MM.1S (cell line): ENCODE measurements at regions not wholly inside any gene's neighbourhood (a gene's known extent, or its start where the extent isn't known, plus 50 kb on each side); places are given as distances from the start of the nearest gene placed in this dataset.

Experiments
- DNase-seq: peaks from one replicate; pipeline ENCODE4 v3.0.0-alpha.2; 2015
- H2AFZ ChIP-seq: fragments of 300-600 bp; sonication (generic); 2 replicates; pipeline ENCODE4 v1.6.0; 2016; ENCODE audit warnings: antibody characterized with exemption, low read length
- H3F3A ChIP-seq: fragments of 300-600 bp; sonication (generic); 2 replicates; pipeline ENCODE4 v1.6.1; 2016; ENCODE audit warnings: mild to moderate bottlenecking, antibody characterized with exemption, low read length, moderate library complexity, mixed read lengths; ENCODE audit not compliant: insufficient read depth
- H3K27ac ChIP-seq: fragments of 300-600 bp; sonication (generic); 2 replicates; pipeline ENCODE4 v1.5.1; 2016; ENCODE audit warnings: mild to moderate bottlenecking, low read length
- H3K27me3 ChIP-seq: fragments of 300-600 bp; sonication (generic); replicated peaks from 2 replicates; pipeline ENCODE4 v1.6.0; 2016; ENCODE audit warnings: low read length; ENCODE audit not compliant: insufficient read depth
- H3K36me3 ChIP-seq: fragments of 300-600 bp; sonication (generic); replicated peaks from 2 replicates; pipeline ENCODE4 v1.6.1; 2016; ENCODE audit warnings: mild to moderate bottlenecking, low read length, mixed read lengths; ENCODE audit not compliant: insufficient read depth
- H3K4me1 ChIP-seq: fragments of 300-600 bp; sonication (generic); 2 replicates; pipeline ENCODE4 v1.6.1; 2016; ENCODE audit warnings: low read length, mixed read lengths
- H3K4me2 ChIP-seq: fragments of 300-600 bp; sonication (generic); 2 replicates; pipeline ENCODE4 v1.6.0; 2016; ENCODE audit warnings: low read depth, low read length
- H3K4me3 ChIP-seq: fragments of 300-600 bp; sonication (generic); 2 replicates; pipeline ENCODE4 v1.5.1; 2016; ENCODE audit warnings: low read length, mixed read lengths
- H3K79me2 ChIP-seq: fragments of 300-600 bp; sonication (generic); 2 replicates; pipeline ENCODE4 v1.6.1; 2016; ENCODE audit warnings: mixed run types, low read length, mixed read lengths
- H3K9ac ChIP-seq: fragments of 300-600 bp; sonication (generic); 2 replicates; pipeline ENCODE4 v1.6.1; 2016; ENCODE audit warnings: low read length, mixed read lengths
- H3K9me2 ChIP-seq: fragments of 300-600 bp; sonication (generic); replicated peaks from 2 replicates; pipeline ENCODE4 v1.6.1; 2016; ENCODE audit warnings: mild to moderate bottlenecking, low read length, mixed read lengths; ENCODE audit not compliant: insufficient read depth
- H3K9me3 ChIP-seq: fragments of 300-600 bp; sonication (generic); replicated peaks from 2 replicates; pipeline ENCODE4 v1.6.1; 2016; ENCODE audit warnings: mild to moderate bottlenecking, low read length, mixed read lengths; ENCODE audit not compliant: insufficient read depth
- H4K20me1 ChIP-seq: fragments of 300-600 bp; sonication (generic); 2 replicates; pipeline ENCODE4 v1.6.1; 2016; ENCODE audit warnings: mild to moderate bottlenecking, low read length, moderate library complexity, mixed read lengths; ENCODE audit not compliant: insufficient read depth
- CTCF ChIP-seq: fragments of 300-600 bp; sonication (generic); IDR thresholded peaks from 2 replicates; pipeline ENCODE4 v1.5.1; 2016; ENCODE audit warnings: antibody characterized with exemption, low read length, mixed read lengths
- EZH2 ChIP-seq: fragments of 300-600 bp; sonication (generic); optimal IDR thresholded peaks from 2 replicates; pipeline ENCODE3; 2017; ENCODE audit warnings: low read depth, mild to moderate bottlenecking, antibody characterized with exemption, low read length, mixed read lengths
- EZH2phosphoT487 ChIP-seq: fragments of 300-600 bp; sonication (generic); IDR thresholded peaks from 2 replicates; pipeline ENCODE4 v1.6.1; 2018; ENCODE audit warnings: antibody characterized with exemption, low read length

DNA sequence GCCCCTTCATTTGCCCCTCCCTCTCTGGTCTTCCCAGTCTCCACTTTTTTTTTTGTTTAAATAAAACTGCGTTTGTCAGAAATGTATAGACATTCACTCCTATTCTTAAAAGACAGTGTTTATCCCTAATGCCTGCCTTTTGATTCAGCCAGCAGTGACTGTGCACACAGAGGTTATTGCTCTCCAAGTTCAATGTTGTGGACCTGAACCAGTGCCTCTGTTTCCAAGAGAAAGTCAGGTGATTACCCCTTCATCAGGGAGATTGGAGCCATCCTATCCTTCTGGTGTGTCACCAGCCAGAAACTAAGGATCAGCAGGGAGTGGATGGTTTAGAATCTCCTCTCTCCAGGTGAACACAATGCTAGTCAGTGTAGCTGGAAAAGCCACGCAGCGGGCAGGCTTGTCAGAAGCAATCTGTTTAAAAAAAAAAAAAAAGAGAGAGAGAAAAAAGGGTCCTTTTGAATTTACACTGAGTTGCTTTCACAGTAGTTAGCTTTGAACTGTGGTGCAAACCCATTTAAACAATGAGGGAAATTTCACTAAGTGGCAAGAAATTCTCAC, 167.5 kb upstream of the DMRT1 start:
- H3K27me3 ChIP-seq: no peaks in the 10 kb centered on the region
- TF ChIP-seq EZH2phosphoT487: no peak
- TF ChIP-seq CTCF: no peak
- TF ChIP-seq EZH2: no peak
- peaks cover 10% of the 10 kb centered on the region; the same call in 1 of the 2 replicates for H3K79me2 ChIP-seq
- H3K4me3 ChIP-seq: no peak overlapping the region
- H3F3A ChIP-seq: no peaks in the 10 kb centered on the region
- no peak for DNase-seq
- no peaks in the 10 kb centered on the region for H3K36me3 ChIP-seq
- H3K9me2 ChIP-seq: no peaks in the 10 kb centered on the region
- no peak overlapping the region for H3K4me2 ChIP-seq
- no peaks in the 10 kb centered on the region for H4K20me1 ChIP-seq
- H2AFZ ChIP-seq: no peak overlapping the region
- H3K9me3 ChIP-seq: no peaks in the 10 kb centered on the region
- no peak overlapping the region for H3K27ac ChIP-seq
- H3K4me1 ChIP-seq: peaks cover 8% of the 10 kb centered on the region
- H3K9ac ChIP-seq: no peak overlapping the region

DNA sequence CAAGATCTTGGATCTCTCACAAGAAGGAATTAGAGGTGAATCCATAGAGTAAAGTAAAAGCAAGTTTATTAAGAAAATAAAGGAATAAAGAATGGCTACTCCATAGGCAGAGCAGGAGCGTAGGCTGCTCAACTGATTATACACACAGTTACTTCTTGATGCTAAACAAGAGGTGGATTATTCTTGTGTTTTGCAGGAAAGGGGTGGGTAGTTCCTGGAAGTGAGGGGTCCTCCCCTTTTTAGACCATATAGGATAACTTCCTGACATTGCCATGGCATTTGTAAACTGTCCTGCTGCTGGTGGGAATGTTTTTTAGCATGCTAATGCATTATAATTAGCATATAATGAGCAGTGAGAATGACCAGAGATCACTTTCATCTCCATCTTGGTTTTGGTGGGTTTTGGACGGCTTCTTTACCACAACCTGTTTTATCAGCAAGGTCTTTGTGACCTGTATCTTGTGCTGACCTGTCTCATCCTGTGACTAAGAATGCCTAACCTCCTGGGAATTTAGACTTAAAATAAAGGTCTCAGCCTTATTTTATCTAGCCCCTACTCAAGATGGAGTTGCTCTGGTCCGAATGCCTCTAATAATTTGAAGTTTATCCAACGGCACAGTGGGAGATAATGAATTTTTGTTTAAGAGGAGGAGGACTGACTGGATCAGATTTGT, 165.7 kb upstream of the DMRT1 start:
- Histone ChIP-seq H3K36me3 (no peaks in the 10 kb centered on the region), H3K27me3 (no peaks in the 10 kb centered on the region), H3K27ac (no peak overlapping the region), H3K79me2 (no peaks in the 10 kb centered on the region), H3K4me3 (no peak overlapping the region), H3F3A (no peaks in the 10 kb centered on the region), H4K20me1 (no peaks in the 10 kb centered on the region), H2AFZ (no peak overlapping the region), H3K9me3 (no peaks in the 10 kb centered on the region), H3K4me2 (no peak overlapping the region), H3K9me2 (no peaks in the 10 kb centered on the region), H3K4me1 (peaks cover 8% of the 10 kb centered on the region), H3K9ac (no peak overlapping the region)
- DNase-seq: no peak
- no peak for TF ChIP-seq EZH2phosphoT487
- TF ChIP-seq CTCF: no peak
- TF ChIP-seq EZH2: no peak

DNA sequence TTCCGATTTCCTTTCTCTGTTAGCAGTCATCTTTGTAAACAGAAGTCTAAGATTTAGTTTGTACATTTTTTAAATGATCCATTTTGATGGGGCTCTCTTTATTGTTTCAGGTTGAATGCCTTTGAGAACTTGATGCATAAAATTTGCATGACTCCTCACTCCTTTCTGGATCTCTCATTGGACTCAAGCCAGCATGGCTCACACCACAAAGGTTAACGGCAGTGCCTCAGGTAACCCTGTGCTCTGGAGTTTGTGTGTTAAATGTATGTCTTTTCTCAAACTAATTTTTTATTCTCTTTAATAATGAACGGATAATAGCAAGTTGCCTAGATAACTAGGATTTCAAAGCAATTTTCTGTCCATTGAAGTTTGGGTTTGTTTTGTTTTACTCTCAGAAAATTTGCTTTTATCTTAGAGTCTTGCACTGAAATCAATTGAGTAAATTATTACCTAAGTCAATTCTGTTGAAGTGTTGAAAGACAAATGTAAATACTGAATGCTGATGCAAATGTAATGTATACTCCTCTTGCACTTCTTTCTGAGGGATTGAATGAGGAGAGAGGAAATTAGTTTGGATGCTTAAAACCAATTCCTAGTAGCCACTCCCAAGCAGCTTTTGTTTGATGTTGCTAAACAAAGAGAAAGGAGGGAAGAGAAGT, 164.6 kb upstream of the DMRT1 start:
- H2AFZ ChIP-seq: peak overlapping the region; percentile 55
- no peak overlapping the region for H3K27ac ChIP-seq
- H3K79me2 ChIP-seq: no peaks in the 10 kb centered on the region
- peaks cover 8% of the 10 kb centered on the region for H3K4me1 ChIP-seq
- no peak for TF ChIP-seq CTCF
- TF ChIP-seq EZH2phosphoT487: no peak
- no peak for TF ChIP-seq EZH2
- H3K4me2 ChIP-seq: peak overlapping the region; percentile 95
- H3K9me2 ChIP-seq: no peaks in the 10 kb centered on the region
- peak overlapping the region; percentile 37; the same call in 1 of the 2 replicates for H3K9ac ChIP-seq
- H3K27me3 ChIP-seq: no peaks in the 10 kb centered on the region
- no peaks in the 10 kb centered on the region for H3K36me3 ChIP-seq
- no peaks in the 10 kb centered on the region for H3F3A ChIP-seq
- no peaks in the 10 kb centered on the region for H3K9me3 ChIP-seq
- H3K4me3 ChIP-seq: peak overlapping the region; percentile 53
- no peak for DNase-seq
- H4K20me1 ChIP-seq: no peaks in the 10 kb centered on the region
